ENCODE measurements at regions not wholly inside any gene's neighbourhood (a gene's known extent, or its start where the extent isn't known, plus 50 kb on each side); places are given as distances from the start of the nearest gene placed in this dataset.
"Not testable (repeated sequence)": the region's sequence is repeated elsewhere in the genome, so short reads cannot be mapped to it uniquely, and the experiment has no call there.

DNA sequence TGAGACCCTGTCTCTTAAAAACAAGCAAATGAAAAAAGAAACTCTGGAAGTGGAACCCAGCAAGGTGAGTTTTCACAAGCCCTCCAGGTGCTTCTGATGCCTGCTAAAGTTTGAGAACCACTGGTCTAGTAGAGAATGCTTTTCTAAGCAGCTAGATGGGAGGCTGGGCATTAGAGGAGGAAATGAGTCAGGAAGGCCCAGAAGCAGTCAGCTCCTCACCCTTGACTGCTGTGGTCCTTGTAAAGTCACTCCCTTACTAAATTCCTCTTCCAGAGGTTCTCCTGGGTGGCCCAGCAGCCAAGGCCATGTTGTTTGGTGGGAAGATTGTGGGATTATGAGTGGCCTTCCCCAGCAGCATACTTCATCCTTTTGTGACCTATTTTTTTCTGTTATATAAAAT lies 52.0 kb upstream of the FYN start:
- DNase-seq (ENCODE audit: extremely low spot score, unreplicated experiment) = no peak
- Mint-ChIP-seq H3K4me3 (ENCODE audit: unreplicated experiment) (no peak overlapping the region), H3K36me3 (ENCODE audit: unreplicated experiment) (no peaks in the 10 kb centered on the region), H3K4me1 (ENCODE audit: unreplicated experiment) (peaks cover 22% of the 10 kb centered on the region), H3K27ac (ENCODE audit: unreplicated experiment) (no peak overlapping the region), H3K27me3 (ENCODE audit: unreplicated experiment) (no peaks in the 10 kb centered on the region), H3K9me3 (ENCODE audit: unreplicated experiment) (no peaks in the 10 kb centered on the region)
- TF ChIP-seq, protein P1, sequence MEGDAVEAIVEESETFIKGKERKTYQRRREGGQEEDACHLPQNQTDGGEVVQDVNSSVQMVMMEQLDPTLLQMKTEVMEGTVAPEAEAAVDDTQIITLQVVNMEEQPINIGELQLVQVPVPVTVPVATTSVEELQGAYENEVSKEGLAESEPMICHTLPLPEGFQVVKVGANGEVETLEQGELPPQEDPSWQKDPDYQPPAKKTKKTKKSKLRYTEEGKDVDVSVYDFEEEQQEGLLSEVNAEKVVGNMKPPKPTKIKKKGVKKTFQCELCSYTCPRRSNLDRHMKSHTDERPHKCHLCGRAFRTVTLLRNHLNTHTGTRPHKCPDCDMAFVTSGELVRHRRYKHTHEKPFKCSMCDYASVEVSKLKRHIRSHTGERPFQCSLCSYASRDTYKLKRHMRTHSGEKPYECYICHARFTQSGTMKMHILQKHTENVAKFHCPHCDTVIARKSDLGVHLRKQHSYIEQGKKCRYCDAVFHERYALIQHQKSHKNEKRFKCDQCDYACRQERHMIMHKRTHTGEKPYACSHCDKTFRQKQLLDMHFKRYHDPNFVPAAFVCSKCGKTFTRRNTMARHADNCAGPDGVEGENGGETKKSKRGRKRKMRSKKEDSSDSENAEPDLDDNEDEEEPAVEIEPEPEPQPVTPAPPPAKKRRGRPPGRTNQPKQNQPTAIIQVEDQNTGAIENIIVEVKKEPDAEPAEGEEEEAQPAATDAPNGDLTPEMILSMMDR (IDR thresholded peaks at IDR 0.05) = no peak

DNA sequence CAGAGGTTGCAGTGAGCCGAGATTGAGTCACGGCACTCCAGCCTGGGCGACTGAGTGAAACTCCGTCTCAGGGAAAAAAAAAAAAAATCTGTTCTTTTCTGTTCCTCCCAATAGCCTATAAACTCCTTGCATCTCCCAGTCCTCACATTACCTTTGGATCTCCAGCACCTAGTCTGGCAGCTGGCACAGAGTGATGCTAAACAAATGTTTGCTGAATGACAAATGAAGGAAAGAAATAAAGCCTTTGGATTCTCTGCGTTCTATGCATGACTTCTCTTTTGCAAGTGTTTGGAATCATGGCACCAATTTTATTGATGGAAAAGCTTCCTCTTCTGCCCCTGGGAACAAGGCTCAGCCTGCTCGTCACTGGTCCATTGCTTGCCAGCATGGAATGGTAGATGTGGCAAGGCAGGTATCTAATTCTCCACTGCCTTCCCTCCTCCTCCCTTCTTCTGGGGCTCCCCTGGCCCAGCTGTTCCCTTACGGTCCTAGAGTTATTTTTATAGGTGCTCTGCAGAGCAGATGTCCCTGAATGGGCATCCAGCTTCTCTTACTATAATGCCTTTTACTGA lies 53.6 kb upstream of the FYN start:
- Mint-ChIP-seq H3K27ac (ENCODE audit: unreplicated experiment) (no peak overlapping the region), H3K9me3 (ENCODE audit: unreplicated experiment) (peaks cover 5% of the 10 kb centered on the region), H3K36me3 (ENCODE audit: unreplicated experiment) (peaks cover 1% of the 10 kb centered on the region), H3K4me1 (ENCODE audit: unreplicated experiment) (peaks cover 22% of the 10 kb centered on the region), H3K4me3 (ENCODE audit: unreplicated experiment) (no peak overlapping the region), H3K27me3 (ENCODE audit: unreplicated experiment) (no peaks in the 10 kb centered on the region)
- TF ChIP-seq, protein P1 (IDR thresholded peaks at IDR 0.05) = no peak
- DNase-seq (ENCODE audit: extremely low spot score, unreplicated experiment) = no peak

DNA sequence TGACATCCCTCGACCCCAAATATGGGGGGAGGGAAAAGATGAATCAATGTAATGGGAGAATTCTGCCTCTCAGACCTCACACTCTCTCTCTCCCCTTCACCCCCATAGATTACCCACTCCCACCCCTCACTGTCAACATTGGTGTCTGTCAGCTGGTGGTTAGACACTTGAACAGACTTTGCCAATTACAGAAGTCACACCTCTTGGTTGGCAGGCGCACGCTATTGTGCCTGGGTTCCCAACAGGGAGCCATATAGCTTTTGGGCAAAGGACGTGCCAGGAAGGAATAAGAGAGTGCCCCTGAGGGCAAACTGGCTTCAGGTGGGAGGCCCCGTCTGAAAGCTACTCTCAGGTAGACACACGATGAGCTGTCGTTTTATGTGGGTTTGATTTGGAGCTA lies 54.1 kb upstream of the FYN start:
- Mint-ChIP-seq H3K9me3 (ENCODE audit: unreplicated experiment) (peaks cover 10% of the 10 kb centered on the region), H3K27ac (ENCODE audit: unreplicated experiment) (no peak overlapping the region), H3K4me3 (ENCODE audit: unreplicated experiment) (no peak overlapping the region), H3K4me1 (ENCODE audit: unreplicated experiment) (peaks cover 22% of the 10 kb centered on the region), H3K27me3 (ENCODE audit: unreplicated experiment) (no peaks in the 10 kb centered on the region), H3K36me3 (ENCODE audit: unreplicated experiment) (peaks cover 6% of the 10 kb centered on the region)
- TF ChIP-seq, protein P1 (IDR thresholded peaks at IDR 0.05) = no peak
- no peak for DNase-seq (ENCODE audit: extremely low spot score, unreplicated experiment)

DNA sequence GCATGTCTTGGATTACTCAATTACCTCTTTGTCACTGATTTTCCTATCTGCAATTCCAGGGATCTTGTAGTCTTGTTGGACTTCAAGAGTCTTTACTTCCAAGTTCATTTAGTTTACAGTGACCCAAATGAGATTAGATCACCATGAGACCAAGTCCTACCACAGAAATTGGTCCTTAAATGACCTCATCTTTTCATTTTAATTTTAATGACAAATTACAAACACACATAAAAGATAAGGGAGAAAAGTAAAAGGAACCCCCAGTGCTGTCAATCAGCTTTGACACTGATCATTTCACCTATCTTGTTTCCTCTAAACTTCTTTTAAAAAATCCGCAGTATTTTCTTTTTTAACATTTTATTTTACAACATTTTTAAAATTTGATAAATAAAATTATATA lies 54.9 kb upstream of the FYN start:
- TF ChIP-seq, protein P1 (IDR thresholded peaks at IDR 0.05) = no peak
- Mint-ChIP-seq H3K9me3 (ENCODE audit: unreplicated experiment) (peaks cover 16% of the 10 kb centered on the region), H3K4me3 (ENCODE audit: unreplicated experiment) (no peak overlapping the region), H3K27me3 (ENCODE audit: unreplicated experiment) (no peaks in the 10 kb centered on the region), H3K36me3 (ENCODE audit: unreplicated experiment) (peaks cover 6% of the 10 kb centered on the region), H3K27ac (ENCODE audit: unreplicated experiment) (no peak overlapping the region), H3K4me1 (ENCODE audit: unreplicated experiment) (peaks cover 14% of the 10 kb centered on the region)
- no peak for DNase-seq (ENCODE audit: extremely low spot score, unreplicated experiment)

DNA sequence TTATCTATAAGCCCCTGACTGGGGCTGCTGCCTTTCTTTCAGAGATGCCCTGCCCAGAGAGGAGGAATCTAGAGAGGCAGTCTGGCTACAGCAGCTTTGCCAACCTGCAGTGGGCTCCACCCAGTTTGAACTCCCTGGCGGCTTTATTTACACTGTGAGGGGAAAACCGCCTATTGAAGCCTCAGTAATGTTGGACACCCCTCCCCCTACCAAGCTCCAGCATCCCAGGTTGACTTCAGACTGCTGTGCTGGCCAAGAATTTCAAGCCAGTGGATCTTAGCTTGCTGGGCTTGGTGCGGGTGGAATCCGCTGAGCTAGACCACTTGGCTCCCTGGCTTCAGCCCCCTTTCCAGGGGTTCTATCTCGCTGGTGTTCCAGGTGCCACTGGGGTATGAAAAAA lies 61.4 kb upstream of the FYN start:
- H3K27ac Mint-ChIP-seq (ENCODE audit: unreplicated experiment); DNase-seq (ENCODE audit: extremely low spot score, unreplicated experiment); H3K4me3 Mint-ChIP-seq (ENCODE audit: unreplicated experiment); H3K27me3 Mint-ChIP-seq (ENCODE audit: unreplicated experiment); H3K36me3 Mint-ChIP-seq (ENCODE audit: unreplicated experiment): not testable (repeated sequence)
- Mint-ChIP-seq H3K9me3 (ENCODE audit: unreplicated experiment) (peaks cover 16% of the 10 kb centered on the region), H3K4me1 (ENCODE audit: unreplicated experiment) (peaks cover 29% of the 10 kb centered on the region)

DNA sequence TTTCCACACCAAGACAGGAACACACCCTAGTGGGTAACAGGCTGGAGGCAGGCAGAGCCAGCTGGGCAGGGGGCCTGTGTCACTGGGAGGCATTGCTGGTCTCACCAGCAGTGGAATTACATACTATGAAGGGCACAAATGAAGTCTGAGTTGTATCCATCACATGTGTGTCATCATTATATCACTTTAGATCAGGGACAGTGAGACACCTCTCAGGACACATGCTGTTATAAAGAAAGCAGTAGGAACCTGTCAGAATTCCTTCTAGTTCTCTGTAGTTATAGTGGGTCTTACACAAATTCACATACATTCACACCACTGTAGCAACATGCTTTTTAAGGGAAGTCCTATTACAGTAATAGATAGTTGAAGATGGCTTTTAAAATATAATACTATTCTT lies 63.5 kb upstream of the FYN start:
- no peak for DNase-seq (ENCODE audit: extremely low spot score, unreplicated experiment)
- Mint-ChIP-seq H3K27ac (ENCODE audit: unreplicated experiment) (no peak overlapping the region), H3K9me3 (ENCODE audit: unreplicated experiment) (peaks cover 12% of the 10 kb centered on the region), H3K4me1 (ENCODE audit: unreplicated experiment) (peaks cover 33% of the 10 kb centered on the region), H3K4me3 (ENCODE audit: unreplicated experiment) (no peak overlapping the region), H3K36me3 (ENCODE audit: unreplicated experiment) (peaks cover 6% of the 10 kb centered on the region), H3K27me3 (ENCODE audit: unreplicated experiment) (no peaks in the 10 kb centered on the region)
- TF ChIP-seq, protein P1 (IDR thresholded peaks at IDR 0.05) = peak; percentile 24
